H1 (cell line): ENCODE measurements at regions not wholly inside any gene's neighbourhood (a gene's known extent, or its start where the extent isn't known, plus 50 kb on each side); places are given as distances from the start of the nearest gene placed in this dataset.

ENCODE experiments used
- CTCF ChIA-PET: fragments of 300-600 bp; sonication (Branson Sonifier 250); formaldehyde crosslinking; loops from one replicate; lab custom pipeline; 2021; ENCODE audit not compliant: partially characterized antibody; lab: Charles Lee
- POLR2A ChIA-PET: fragments of 300-600 bp; sonication (Branson Sonifier 250); formaldehyde crosslinking; loops from one replicate; lab custom pipeline; 2021; ENCODE audit warnings: inconsistent platforms; ENCODE audit not compliant: partially characterized antibody; lab: Charles Lee
- DNase-seq, 2 experiments: peaks; one replicate each; pipeline versions ENCODE4 v3.0.0 to v3.0.0-alpha.2; 2010 to 2022; ENCODE audit warnings: low spot score in 2 of 2, low read depth in 1 of 2, mixed read lengths in 1 of 2
- FAIRE-seq: peaks from 2 replicates; lab custom pipeline; 2011; peaks lifted over from hg19 to GRCh38; lab: Jason Lieb, UNC
- H2AFZ ChIP-seq: 2 replicates; pipeline ENCODE4 v1.8.1; 2012; ENCODE audit warnings: low read length, inconsistent platforms
- H2AK5ac ChIP-seq: 2 replicates; pipeline ENCODE4 v1.6.1; 2013; ENCODE audit warnings: low read depth, low read length
- H2BK120ac ChIP-seq: replicated peaks from 2 replicates; pipeline ENCODE3; 2013; ENCODE audit warnings: low read depth, low read length, inconsistent platforms
- H2BK12ac ChIP-seq: 2 replicates; pipeline ENCODE4 v1.6.1; 2013; ENCODE audit warnings: low read depth, low read length
- H2BK15ac ChIP-seq: 2 replicates; pipeline ENCODE4 v1.6.1; 2013; ENCODE audit warnings: low read length
- H2BK20ac ChIP-seq: 2 replicates; pipeline ENCODE4 v1.6.1; 2013; ENCODE audit warnings: low read length
- H2BK5ac ChIP-seq: 2 replicates; pipeline ENCODE4 v1.6.1; 2013; ENCODE audit warnings: low read depth, low read length
- H3K14ac ChIP-seq: 2 replicates; pipeline ENCODE4 v1.6.1; 2013; ENCODE audit warnings: inconsistent platforms; ENCODE audit not compliant: insufficient read length
- H3K18ac ChIP-seq: 2 replicates; pipeline ENCODE4 v1.6.1; 2013; ENCODE audit warnings: low read length; ENCODE audit errors: extremely low read depth
- H3K23ac ChIP-seq: 2 replicates; pipeline ENCODE4 v1.6.1; 2013; ENCODE audit warnings: inconsistent platforms; ENCODE audit not compliant: insufficient read length
- H3K23me2 ChIP-seq: 2 replicates; pipeline ENCODE4 v1.6.1; 2013; ENCODE audit warnings: low read depth, low read length
- H3K27ac ChIP-seq: 2 replicates; pipeline ENCODE4 v1.6.1; 2011; ENCODE audit warnings: low read depth, low read length, inconsistent platforms
- H3K27me3 ChIP-seq, 4 experiments: replicated peaks in 1 of 4; 1 replicate in 1 of 4; 2 replicates in 3 of 4; pipeline versions ENCODE4 v1.6.1 to v1.8.1; 2011 to 2013; ENCODE audit warnings: low read length in 3 of 4, mild to moderate bottlenecking in 3 of 4, inconsistent platforms in 2 of 4, mixed read lengths in 2 of 4, moderate library complexity in 1 of 4; ENCODE audit not compliant: control insufficient read depth in 3 of 4, insufficient read depth in 3 of 4; ENCODE audit errors: extremely low read depth in 1 of 4
- H3K36me3 ChIP-seq, 4 experiments: 2 replicates each; pipeline versions ENCODE4 v1.6.1 to v1.8.1; 2011 to 2013; ENCODE audit warnings: mild to moderate bottlenecking in 4 of 4, low read length in 3 of 4, moderate library complexity in 2 of 4, control low read depth in 1 of 4, inconsistent platforms in 1 of 4; ENCODE audit not compliant: insufficient read depth in 4 of 4, control insufficient read depth in 2 of 4
- H3K4ac ChIP-seq: replicated peaks from 2 replicates; pipeline ENCODE3; 2013; ENCODE audit warnings: low read length, low read depth, mixed read lengths, inconsistent platforms; ENCODE audit not compliant: insufficient read length
- H3K4me1 ChIP-seq, 4 experiments: replicated peaks in 1 of 4; 1 replicate in 1 of 4; 2 replicates in 3 of 4; pipeline versions ENCODE4 v1.6.1 to v1.8.1; 2011 to 2013; ENCODE audit warnings: low read length in 3 of 4, inconsistent platforms in 2 of 4, mixed read lengths in 1 of 4; ENCODE audit not compliant: insufficient read depth in 4 of 4, control insufficient read depth in 3 of 4
- H3K4me2 ChIP-seq, 2 experiments: 2 replicates each; pipeline versions ENCODE4 v1.6.1 to v1.8.1; 2011 to 2013; ENCODE audit warnings: low read depth in 2 of 2, low read length in 2 of 2, control low read depth in 1 of 2, inconsistent platforms in 1 of 2, mild to moderate bottlenecking in 1 of 2; ENCODE audit not compliant: insufficient read depth in 1 of 2
- H3K4me3 ChIP-seq, 4 experiments: fragments of 200-600, 300-600 bp in 1 of 4; sonication (generic), shearing (Covaris generic), sonication (Bioruptor Twin) in 1 of 4; 2 replicates each; pipeline versions ENCODE4 v1.5.1 to v1.8.1; 2011 to 2016; ENCODE audit warnings: low read length in 4 of 4, low read depth in 3 of 4, control low read depth in 2 of 4, inconsistent platforms in 2 of 4, mild to moderate bottlenecking in 2 of 4, mixed read lengths in 1 of 4, moderate library complexity in 1 of 4; ENCODE audit not compliant: insufficient read depth in 2 of 4; ENCODE audit errors: extremely low read depth in 1 of 4
- H3K56ac ChIP-seq: replicated peaks from 2 replicates; pipeline ENCODE3; 2013; ENCODE audit warnings: low read depth, mild to moderate bottlenecking, mixed read lengths, low read length, inconsistent platforms; ENCODE audit not compliant: insufficient read length
- H3K79me1 ChIP-seq: 2 replicates; pipeline ENCODE4 v1.6.1; 2013; ENCODE audit warnings: low read depth, low read length, control low read depth
- H3K79me2 ChIP-seq, 2 experiments: 2 replicates each; pipeline versions ENCODE4 v1.6.1 to v1.8.1; 2012 to 2013; ENCODE audit warnings: low read length in 2 of 2, mild to moderate bottlenecking in 2 of 2, inconsistent platforms in 1 of 2; ENCODE audit not compliant: insufficient read depth in 2 of 2, control insufficient read depth in 1 of 2
- H3K9ac ChIP-seq, 4 experiments: replicated peaks in 1 of 4; 1 replicate in 1 of 4; 2 replicates in 3 of 4; pipeline versions ENCODE4 v1.6.1 to v1.8.1; 2011 to 2013; ENCODE audit warnings: low read depth in 3 of 4, low read length in 3 of 4, control low read depth in 2 of 4, mild to moderate bottlenecking in 2 of 4, moderate library complexity in 2 of 4, inconsistent platforms in 1 of 4; ENCODE audit errors: extremely low read depth in 1 of 4
- H3K9me3 ChIP-seq, 2 experiments: 2 replicates each; pipeline versions ENCODE4 v1.6.1 to v1.8.1; 2012 to 2013; ENCODE audit warnings: mild to moderate bottlenecking in 2 of 2, moderate library complexity in 2 of 2, control low read depth in 1 of 2, inconsistent platforms in 1 of 2, low read depth in 1 of 2, low read length in 1 of 2, mixed read lengths in 1 of 2; ENCODE audit not compliant: insufficient read depth in 2 of 2
- H4K20me1 ChIP-seq, 2 experiments: replicated peaks in 1 of 2; 2 replicates each; pipeline versions ENCODE3 to v1.8.1; 2011 to 2013; ENCODE audit warnings: inconsistent platforms in 2 of 2, low read length in 2 of 2, mild to moderate bottlenecking in 1 of 2; ENCODE audit not compliant: insufficient read depth in 2 of 2, control insufficient read depth in 1 of 2
- H4K5ac ChIP-seq: 2 replicates; pipeline ENCODE4 v1.6.1; 2013; ENCODE audit warnings: low read length, low read depth, mixed read lengths, inconsistent platforms; ENCODE audit not compliant: insufficient read length
- H4K8ac ChIP-seq: 2 replicates; pipeline ENCODE4 v1.8.0; 2013; ENCODE audit warnings: mild to moderate bottlenecking, moderate library complexity, low read length, inconsistent platforms; ENCODE audit not compliant: insufficient read depth; ENCODE audit errors: extremely low read depth
- H4K91ac ChIP-seq: replicated peaks from 2 replicates; pipeline ENCODE3; 2013; ENCODE audit warnings: low read length, mixed read lengths, inconsistent platforms; ENCODE audit not compliant: insufficient read length
- BCL11A ChIP-seq, 2 experiments: IDR thresholded peaks; one replicate each; pipeline ENCODE4 v1.6.1; 2011; ENCODE audit warnings: low read depth in 2 of 2, low read length in 2 of 2, mild to moderate bottlenecking in 2 of 2
- EGR1 ChIP-seq: IDR thresholded peaks from 2 replicates; pipeline ENCODE4 v1.6.1; 2011; ENCODE audit warnings: low read depth, low read length, borderline replicate concordance
- EZH2 ChIP-seq: fragments of 200-600 bp; sonication (generic); IDR thresholded peaks from 2 replicates; pipeline ENCODE4 v1.7.1; 2012; ENCODE audit warnings: low read depth, mild to moderate bottlenecking, moderate library complexity, low read length, inconsistent platforms; ENCODE audit not compliant: severe bottlenecking
- FOSL1 ChIP-seq: IDR thresholded peaks from 2 replicates; pipeline ENCODE4 v1.6.1; 2011; ENCODE audit warnings: mild to moderate bottlenecking, low read depth, low read length, moderate library complexity; ENCODE audit not compliant: insufficient read depth
- GTF2F1 ChIP-seq: IDR thresholded peaks from 2 replicates; pipeline ENCODE4 v1.6.1; 2012; ENCODE audit warnings: low read depth, low read length, improper control_type of control experiment, borderline replicate concordance
- HDAC6 ChIP-seq: IDR thresholded peaks from one replicate; pipeline ENCODE4 v1.7.1; 2012; ENCODE audit warnings: low read depth, mild to moderate bottlenecking, inconsistent platforms, low read length, moderate library complexity
- POLR2AphosphoS5 ChIP-seq: IDR thresholded peaks from 2 replicates; pipeline ENCODE4 v1.6.1; 2011; ENCODE audit warnings: low read depth, low read length
- RNF2 ChIP-seq: fragments of 200-900, 300-1000 bp; sonication (generic); IDR thresholded peaks from 2 replicates; pipeline ENCODE4 v1.7.1; 2016; ENCODE audit warnings: borderline replicate concordance, low read depth, mild to moderate bottlenecking, antibody characterized with exemption, low read length; ENCODE audit not compliant: poor library complexity, severe bottlenecking; ENCODE audit errors: missing control alignments
- SIRT6 ChIP-seq: IDR thresholded peaks from one replicate; pipeline ENCODE4 v1.7.1; 2012; ENCODE audit warnings: low read length, inconsistent platforms
- SP1 ChIP-seq: IDR thresholded peaks from 2 replicates; pipeline ENCODE4 v1.6.1; 2011; ENCODE audit warnings: low read depth, low read length
- TAF1 ChIP-seq: IDR thresholded peaks from 2 replicates; pipeline ENCODE4 v1.6.1; 2011; ENCODE audit warnings: mild to moderate bottlenecking, low read depth, low read length
- WGBS, 2 experiments: shearing (Covaris generic) in 1 of 2; methylation state at CpG; one replicate each; pipeline versions ENCODE4 v1.1.6 to v1.1.7; 2013 to 2015; ENCODE audit warnings: low lambda C conversion rate in 2 of 2, mixed read lengths in 2 of 2, inconsistent platforms in 1 of 2, low coverage in 1 of 2, missing lambda C conversion rate in 1 of 2; ENCODE audit not compliant: insufficient replicate concordance in 2 of 2, insufficient coverage in 1 of 2, insufficient read length in 1 of 2; ENCODE audit errors: extremely low coverage in 1 of 2, missing lambda C conversion rate in 1 of 2; 5-methylcytosine and 5-hydroxymethylcytosine counted together

GRCh38 chr3:6447166-6447801 is 413.6 kb upstream of the GRM7 start:
- no peaks in the 10 kb centered on the region for H3K79me1 ChIP-seq
- H2BK15ac ChIP-seq: no peak overlapping the region
- H3K4me3 ChIP-seq: no peak overlapping the region
- no peaks in the 10 kb centered on the region for H3K36me3 ChIP-seq
- 95% methylated on average over 5 of the region's 5 CpGs; no CpG with 5 or more reads in 1 of the 2 experiments for WGBS, 2 experiments
- no peaks in the 10 kb centered on the region for H3K9me3 ChIP-seq
- H3K23me2 ChIP-seq: no peaks in the 10 kb centered on the region
- H3K23ac ChIP-seq: no peak overlapping the region
- H2BK5ac ChIP-seq: no peak overlapping the region
- no peak overlapping the region for H3K4ac ChIP-seq
- no peak overlapping the region for H3K56ac ChIP-seq
- no peak overlapping the region for H3K18ac ChIP-seq
- H3K4me1 ChIP-seq: peaks cover 0 to 7% (median 0%) of the 10 kb centered on the region in 4 experiments; a peak in 1 of 7 replicates
- no peak overlapping the region for H3K27ac ChIP-seq
- H2BK20ac ChIP-seq: no peak overlapping the region
- no peak overlapping the region for H2BK12ac ChIP-seq
- no peaks in the 10 kb centered on the region for H3K27me3 ChIP-seq
- H2BK120ac ChIP-seq: no peak overlapping the region
- H3K14ac ChIP-seq: no peak overlapping the region
- CTCF ChIA-PET: interaction anchor here (0.6 to 1.3 kb wide), 2 partner anchors 9 to 348 kb away, joined by 3 read pairs; no protein-coding TSS in a partner anchor
- FAIRE-seq (no peak), DNase-seq (no peak)
- no peak overlapping the region for H4K5ac ChIP-seq
- H2AK5ac ChIP-seq: no peak overlapping the region
- H4K8ac ChIP-seq: no peak overlapping the region
- POLR2A ChIA-PET: no interaction called here
- no peak overlapping the region for H3K9ac ChIP-seq
- no peak overlapping the region for H4K91ac ChIP-seq
- no peaks in the 10 kb centered on the region for H3K79me2 ChIP-seq
- H4K20me1 ChIP-seq: no peaks in the 10 kb centered on the region
- H3K4me2 ChIP-seq: no peak overlapping the region
- H2AFZ ChIP-seq: peak overlapping the region; percentile 40
- TF ChIP-seq POLR2AphosphoS5 (no peak), GTF2F1 (no peak), RNF2 (no peak), SIRT6 (no peak), SP1 (no peak), EGR1 (no peak), FOSL1 (no peak), BCL11A (IDR thresholded peaks at IDR 0.05; ENCODE audit: low read depth in 2 of 2, low read length in 2 of 2) (no peak), EZH2 (no peak), HDAC6 (no peak), TAF1 (no peak)
